HG02642 (cell line): ENCODE measurements at regions not wholly inside any gene's neighbourhood (a gene's known extent, or its start where the extent isn't known, plus 50 kb on each side); places are given as distances from the start of the nearest gene placed in this dataset.
"Not testable (repeated sequence)": the region's sequence is repeated elsewhere in the genome, so short reads cannot be mapped to it uniquely, and the experiment has no call there.

Experiments used
- ATAC-seq: cut with Tn5 transposase; IDR thresholded peaks from one replicate; pipeline ENCODE4 v1.9.1; 2021; ENCODE audit warnings: mild to moderate bottlenecking; ENCODE audit not compliant: unreplicated experiment, poor library complexity

- ATAC-seq = no peak
Measured at GRCh38 chr2:215866606-215867005, 146.7 kb downstream of the MREG start.

DNA sequence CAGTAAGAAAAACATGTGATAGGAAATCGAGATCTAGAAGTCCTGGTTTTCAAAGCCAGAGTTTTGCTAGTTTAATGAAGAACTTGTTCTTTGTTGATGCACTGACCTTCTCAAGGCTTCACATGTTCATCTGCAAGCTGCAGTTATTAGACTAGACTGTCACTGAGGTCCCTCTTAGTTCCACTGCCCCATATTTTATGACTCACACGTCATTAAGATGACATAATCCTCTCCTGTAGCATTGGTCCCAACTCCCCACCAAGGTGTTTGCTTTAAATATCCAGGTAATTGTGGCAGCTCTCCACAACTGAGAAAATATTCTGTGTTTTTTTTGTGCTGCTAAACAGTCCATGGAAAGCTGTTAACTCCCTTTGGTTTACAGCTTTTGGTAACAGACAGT lies 149.7 kb downstream of the MREG start:
- ATAC-seq = no peak

DNA sequence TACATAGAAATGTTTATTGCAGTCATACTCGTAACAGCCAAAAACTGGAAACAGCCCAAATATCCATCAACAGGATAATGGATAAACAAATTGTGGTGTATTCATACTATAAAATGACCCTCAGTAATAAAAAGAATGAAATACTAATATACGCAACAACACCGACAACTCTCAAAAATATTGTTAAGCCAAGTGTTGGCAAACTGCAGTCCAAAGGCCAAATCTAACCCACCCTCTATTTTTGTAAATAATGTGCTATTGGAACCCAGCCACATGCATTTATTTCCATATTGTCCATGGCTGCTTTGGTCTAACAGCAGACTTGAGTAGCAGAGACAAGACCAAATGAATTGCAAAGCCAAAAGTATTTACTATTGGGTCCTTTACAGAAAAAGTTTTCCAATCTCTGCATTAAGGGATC lies 151.0 kb downstream of the MREG start:
- no peak for ATAC-seq

DNA sequence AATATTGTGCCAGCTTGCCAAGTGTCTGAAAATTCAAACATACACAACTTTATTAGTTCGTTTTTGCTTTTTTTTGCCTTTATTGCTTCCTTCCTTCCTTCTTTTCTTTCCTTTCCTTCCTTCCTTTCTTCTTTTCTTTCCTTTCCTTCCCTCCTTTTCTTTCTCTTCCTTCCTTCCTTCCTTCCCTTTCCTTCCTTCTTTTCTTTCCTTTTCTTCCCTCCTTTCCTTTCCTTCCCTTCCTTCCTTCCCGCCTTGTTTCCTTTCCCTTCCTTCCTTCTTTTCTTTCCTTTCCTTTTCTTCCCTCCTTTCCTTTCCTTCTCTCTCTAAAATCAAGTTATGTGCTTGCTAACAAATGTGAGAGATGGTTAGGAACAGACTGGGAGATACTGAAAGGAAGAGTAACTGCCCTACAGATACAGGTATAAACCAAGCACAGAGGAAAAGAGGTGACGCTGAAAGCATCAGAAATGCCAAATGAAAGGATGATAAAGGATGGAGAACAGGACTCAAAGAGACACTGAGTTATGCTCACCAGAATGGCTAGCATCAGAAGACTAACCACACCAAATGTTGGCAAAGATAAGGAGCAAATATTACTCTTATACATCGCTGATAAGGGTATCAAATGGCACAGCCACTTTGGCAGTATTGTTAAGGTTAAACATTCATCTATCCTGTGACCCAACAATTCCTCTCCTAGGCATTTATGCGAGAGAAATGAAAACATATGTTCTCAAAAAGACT lies 151.6 kb downstream of the MREG start:
- no peak for ATAC-seq

- ATAC-seq = no peak
Measured at GRCh38 chr2:215856080-215856479, 157.3 kb downstream of the MREG start.

- ATAC-seq = not testable (repeated sequence)
Measured at GRCh38 chr2:215855308-215855707, 158.0 kb downstream of the MREG start.

GRCh38 chr2:215854008-215854407 lies 159.3 kb downstream of the MREG start:
- no peak for ATAC-seq

GRCh38 chr2:215851696-215852095 lies 161.7 kb downstream of the MREG start:
- ATAC-seq = no peak

DNA sequence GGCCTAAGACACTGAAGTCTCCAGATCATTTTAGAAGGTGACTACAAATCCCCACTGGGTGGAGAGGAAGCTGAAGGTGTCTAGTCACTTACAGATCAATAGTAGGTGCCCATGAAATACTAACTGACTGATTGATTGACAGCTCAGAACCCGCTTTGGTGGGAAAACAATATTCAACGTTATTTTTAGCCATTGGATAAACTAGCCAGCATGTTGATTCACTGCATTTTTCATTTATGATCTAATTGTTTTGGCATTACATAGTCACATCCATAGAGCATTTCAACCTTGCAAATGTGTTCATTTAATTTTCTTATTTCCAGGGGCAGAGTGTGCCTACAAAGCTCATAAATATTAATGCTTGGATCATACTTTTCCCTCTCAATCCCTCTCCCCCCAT lies 162.3 kb downstream of the MREG start:
- no peak for ATAC-seq

GRCh38 chr2:215850380-215850779 lies 163.0 kb downstream of the MREG start:
- no peak for ATAC-seq

DNA sequence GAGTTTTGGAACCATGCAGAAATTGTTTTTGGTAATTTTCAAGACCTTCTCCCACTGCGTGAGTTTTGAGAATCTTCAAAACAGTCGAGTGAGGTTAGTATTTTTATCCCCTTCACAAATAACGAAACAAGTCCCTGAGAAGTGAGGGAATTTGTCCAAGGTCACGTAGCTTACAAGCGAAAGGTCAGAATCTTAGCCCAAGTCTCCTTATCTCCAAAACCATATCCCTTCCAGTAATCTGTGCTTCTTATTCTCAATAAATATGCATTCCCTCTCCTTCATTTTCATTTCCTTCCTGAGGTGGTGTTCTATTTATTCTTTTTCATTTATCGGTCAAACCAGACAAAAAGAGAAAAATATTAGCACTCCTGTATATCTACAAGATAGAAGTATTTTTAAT lies 163.6 kb downstream of the MREG start:
- ATAC-seq = no peak

DNA sequence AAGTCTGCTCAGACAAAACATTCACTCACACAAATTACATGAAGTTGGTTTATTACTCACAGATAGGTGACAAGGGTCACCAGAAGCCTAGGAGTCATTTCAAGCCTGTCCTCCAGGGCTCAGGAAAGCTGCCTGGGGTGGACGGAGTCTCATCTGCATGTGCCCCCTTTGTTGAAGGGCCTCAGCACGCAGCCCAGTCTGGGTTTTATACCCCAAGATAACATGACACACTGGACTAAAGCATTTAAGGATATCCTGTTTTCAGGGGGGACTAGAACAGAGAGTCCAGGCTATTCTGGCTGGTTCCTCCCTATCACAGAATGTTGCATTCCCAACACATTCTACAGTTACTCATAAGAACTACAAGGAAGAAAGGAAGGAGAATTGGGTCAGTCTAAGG lies 164.7 kb downstream of the MREG start:
- ATAC-seq = no peak

- ATAC-seq = no peak
Measured at GRCh38 chr2:215848146-215848545, 165.2 kb downstream of the MREG start.

DNA sequence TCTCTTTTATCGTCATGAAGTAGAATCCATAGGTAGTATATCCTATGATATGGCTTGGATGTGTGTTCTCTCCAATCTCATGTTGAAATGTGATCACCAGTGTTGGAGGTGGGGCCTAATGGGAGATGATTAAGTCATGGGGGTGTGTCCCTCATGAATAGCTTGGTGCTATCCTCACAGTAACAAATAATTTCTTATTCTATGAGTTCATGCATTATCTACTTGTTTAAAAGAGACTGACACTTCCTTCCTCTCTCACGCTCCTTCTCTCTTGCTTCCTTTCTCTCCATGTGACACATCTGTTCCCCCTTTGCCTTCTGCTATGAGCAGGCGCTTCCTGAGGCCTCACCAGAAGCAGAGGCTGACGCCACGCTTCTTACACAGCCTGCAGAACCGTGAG lies 165.6 kb downstream of the MREG start:
- no peak for ATAC-seq

DNA sequence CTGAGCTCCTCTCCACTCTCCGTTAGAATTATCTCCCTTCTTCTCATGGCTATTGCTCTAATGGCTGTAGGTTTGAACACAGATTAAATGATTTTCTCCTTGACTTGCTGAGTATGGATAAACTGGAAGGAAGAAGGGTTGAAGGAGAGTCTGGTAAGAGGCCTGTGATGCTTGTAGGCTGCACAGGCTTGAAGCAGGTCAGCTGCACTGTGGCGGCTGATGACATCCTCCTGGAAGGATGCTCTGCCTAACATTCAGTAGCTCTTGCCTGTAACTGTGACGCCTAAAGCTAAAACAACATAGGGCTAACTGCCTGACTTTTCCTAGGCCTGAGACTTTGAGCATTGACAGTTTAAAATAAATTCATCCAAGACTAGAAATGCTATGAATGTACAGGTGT lies 166.3 kb downstream of the MREG start:
- ATAC-seq = no peak

GRCh38 chr2:215845839-215846586 lies 167.3 kb downstream of the MREG start:
- ATAC-seq = peak; percentile 66

- no peak for ATAC-seq
Measured at GRCh38 chr2:215843579-215843978, 169.8 kb downstream of the MREG start.

DNA sequence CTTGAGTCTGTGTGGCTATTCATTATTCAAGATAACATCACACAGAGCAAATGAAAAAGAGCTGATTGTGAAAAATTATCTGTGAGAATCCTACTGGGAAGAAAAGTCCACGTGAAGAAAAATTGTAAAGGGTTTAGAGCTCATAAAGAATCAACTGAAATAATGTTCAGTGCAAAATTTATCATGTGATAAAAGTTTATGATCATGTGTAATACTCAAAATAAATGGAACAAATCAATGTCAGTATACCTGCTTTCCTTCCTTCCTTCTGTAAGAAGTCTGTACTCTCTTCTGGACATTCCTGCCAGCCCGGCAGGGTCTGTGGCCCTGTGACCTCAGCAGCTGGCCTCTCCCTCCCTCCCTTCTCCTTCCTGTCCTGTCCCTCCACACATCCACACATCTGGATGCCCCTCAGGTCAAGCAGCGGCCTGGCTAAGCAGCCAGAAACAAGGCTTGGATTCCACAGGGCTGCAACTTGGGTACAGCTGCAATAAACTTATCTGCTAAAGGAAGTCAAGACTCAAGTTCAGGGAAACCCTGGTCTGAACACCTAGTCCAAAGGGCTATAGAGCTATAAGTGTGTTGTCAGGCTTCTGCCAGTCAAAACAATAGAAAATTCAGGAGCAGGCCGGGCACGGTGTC lies 172.1 kb downstream of the MREG start:
- ATAC-seq = peak; percentile 6

GRCh38 chr2:215839816-215840215 lies 173.5 kb downstream of the MREG start:
- no peak for ATAC-seq

- ATAC-seq = no peak
Measured at GRCh38 chr2:215839309-215839708, 174.0 kb downstream of the MREG start.

DNA sequence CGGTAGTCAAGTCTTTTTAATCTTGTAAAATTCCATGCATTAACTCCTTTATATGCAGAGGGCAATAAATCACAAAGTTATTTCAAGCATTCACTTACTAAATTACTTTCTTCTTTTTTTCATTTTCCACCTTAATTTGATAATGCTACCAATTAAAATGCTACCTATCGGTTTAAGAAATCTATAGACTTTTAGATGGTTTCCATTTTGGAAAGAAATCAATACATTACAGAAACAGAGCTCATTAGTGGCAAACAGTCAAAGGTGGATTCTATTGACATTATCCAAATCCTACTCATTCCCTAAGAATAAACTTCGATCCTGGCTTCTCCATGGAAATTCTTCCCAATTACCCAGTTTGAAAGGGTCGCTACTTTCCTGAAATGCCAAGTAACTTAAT lies 176.5 kb downstream of the MREG start:
- ATAC-seq = no peak
